ENCODE measurements at regions not wholly inside any gene's neighbourhood (a gene's known extent, or its start where the extent isn't known, plus 50 kb on each side); places are given as distances from the start of the nearest gene placed in this dataset.

GRCh38 chr1:101152633-101153032, 84.2 kb upstream of the S1PR1 start:
- no peak for DNase-seq (ENCODE audit: low read depth)

- no peak for DNase-seq (ENCODE audit: low read depth)
These were observed 85.5 kb upstream of the S1PR1 start for GRCh38 chr1:101151286-101151685.

GRCh38 chr1:101150670-101151069, 86.1 kb upstream of the S1PR1 start:
- peak; percentile 57 for DNase-seq (ENCODE audit: low read depth)

- DNase-seq (ENCODE audit: low read depth) = no peak
These were observed 86.6 kb upstream of the S1PR1 start for GRCh38 chr1:101150266-101150665.

- peak; percentile 39 for DNase-seq (ENCODE audit: low read depth)
These were observed 87.8 kb upstream of the S1PR1 start for GRCh38 chr1:101148980-101149379.

GRCh38 chr1:101147381-101147780, 89.4 kb upstream of the S1PR1 start:
- no peak for DNase-seq (ENCODE audit: low read depth)

GRCh38 chr1:101145449-101145820, 91.4 kb upstream of the S1PR1 start:
- DNase-seq (ENCODE audit: low read depth) = no peak

- no peak for DNase-seq (ENCODE audit: low read depth)
These were observed 92.0 kb upstream of the S1PR1 start for GRCh38 chr1:101144671-101145448.

GRCh38 chr1:101142244-101142643, 94.6 kb upstream of the S1PR1 start:
- DNase-seq (ENCODE audit: low read depth) = no peak

GRCh38 chr1:101141376-101141775, 95.4 kb upstream of the S1PR1 start:
- no peak for DNase-seq (ENCODE audit: low read depth)

- DNase-seq (ENCODE audit: low read depth) = peak; percentile 17
These were observed 96.7 kb upstream of the S1PR1 start for GRCh38 chr1:101139821-101140718.

GRCh38 chr1:101139130-101139529, 97.7 kb upstream of the S1PR1 start:
- no peak for DNase-seq (ENCODE audit: low read depth)

- DNase-seq (ENCODE audit: low read depth) = peak; percentile 85
These were observed 99.4 kb upstream of the S1PR1 start for GRCh38 chr1:101137144-101138126.

- DNase-seq (ENCODE audit: low read depth) = peak; percentile 25
These were observed 100.1 kb upstream of the S1PR1 start for GRCh38 chr1:101136739-101137138.

GRCh38 chr1:101136271-101136670, 100.5 kb upstream of the S1PR1 start:
- no peak for DNase-seq (ENCODE audit: low read depth)

GRCh38 chr1:101135526-101135925, 101.3 kb upstream of the S1PR1 start:
- DNase-seq (ENCODE audit: low read depth) = no peak

GRCh38 chr1:101131239-101131843, 105.5 kb upstream of the S1PR1 start:
- DNase-seq (ENCODE audit: low read depth) = peak; percentile 26

GRCh38 chr1:101130673-101131072, 105.1 kb upstream of the DPH5 start:
- peak; percentile 53 for DNase-seq (ENCODE audit: low read depth)

- DNase-seq (ENCODE audit: low read depth) = no peak
These were observed 103.3 kb upstream of the DPH5 start for GRCh38 chr1:101128846-101129245.

- no peak for DNase-seq (ENCODE audit: low read depth)
These were observed 102.7 kb upstream of the DPH5 start for GRCh38 chr1:101128211-101128727.

GRCh38 chr1:101124405-101124804, 98.8 kb upstream of the DPH5 start:
- DNase-seq (ENCODE audit: low read depth) = no peak

Measured in EH (cell line).